HUDEP-2 (cell line): ENCODE measurements at regions not wholly inside any gene's neighbourhood (a gene's known extent, or its start where the extent isn't known, plus 50 kb on each side); places are given as distances from the start of the nearest gene placed in this dataset.
A peak's percentile ranks its signal among the peaks of the same experiment; 100 is the strongest.
"Not testable (repeated sequence)": the region's sequence is repeated elsewhere in the genome, so short reads cannot be mapped to it uniquely, and the experiment has no call there.

Source experiments
- DNase-seq, 76 experiments: peaks; one replicate each; lab custom pipeline; 2025; ENCODE audit not compliant: unreplicated experiment in 76 of 76; lab: John Stamatoyannopoulos, UW

DNA sequence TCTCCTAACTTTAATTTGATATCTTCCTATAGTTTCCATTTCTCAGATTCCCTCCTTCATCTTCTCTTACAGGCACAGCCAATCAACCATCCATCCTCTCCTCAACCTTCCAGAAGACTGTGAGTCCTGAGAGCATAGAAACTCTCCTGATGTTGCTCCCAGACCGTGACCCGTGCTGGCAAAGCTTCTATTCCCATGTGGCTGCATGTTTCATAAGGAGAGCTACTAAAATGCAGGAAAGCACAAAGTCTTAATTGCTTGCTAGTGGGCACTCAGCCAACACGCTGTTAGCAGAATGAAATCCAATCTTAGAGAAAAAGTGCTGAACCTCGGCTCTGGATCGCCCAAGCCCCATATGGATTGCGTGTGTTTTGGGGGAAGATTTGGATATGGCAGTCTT lies 1244.7 kb upstream of the ZEB2 start:
- no peak for DNase-seq

DNA sequence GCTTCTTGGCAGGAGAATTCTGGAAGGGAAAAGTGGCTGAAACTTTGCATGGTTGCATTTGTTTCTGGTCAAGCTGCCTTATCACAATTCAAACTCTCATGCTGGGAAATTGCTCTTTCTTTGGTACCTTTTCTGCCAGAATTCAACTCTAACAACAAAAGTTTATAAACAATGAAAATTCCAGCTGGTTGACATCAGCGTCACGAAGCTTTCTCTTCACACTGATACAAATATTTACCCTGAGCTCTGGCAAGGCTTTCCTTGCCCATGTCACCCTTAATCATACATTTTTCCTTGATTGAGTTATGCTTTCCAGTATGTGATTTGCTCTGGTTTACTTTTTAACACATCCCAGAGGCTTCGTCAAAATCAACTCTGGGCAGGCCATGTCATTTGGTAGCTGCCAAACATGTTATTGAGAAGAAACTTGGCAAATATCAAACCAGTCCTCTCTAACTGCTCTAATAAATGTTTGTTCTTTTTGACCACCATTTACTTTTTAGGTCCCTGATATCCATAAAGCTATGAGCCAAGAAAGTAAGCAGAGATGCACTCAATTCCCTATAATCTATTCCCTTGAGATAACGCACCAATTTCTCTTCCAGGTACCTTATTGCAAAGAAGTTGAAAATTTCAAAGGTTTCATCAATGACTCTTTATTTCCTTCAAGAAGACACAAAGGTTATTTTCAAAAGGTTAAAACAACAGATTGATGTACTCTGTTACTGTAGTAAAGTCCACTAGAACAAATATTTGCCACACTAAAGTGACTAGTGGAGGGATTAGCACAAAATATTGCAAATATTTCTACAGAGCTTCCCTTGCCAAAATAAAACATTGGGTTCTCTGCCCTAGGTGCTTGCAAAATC lies 1241.1 kb upstream of the ZEB2 start:
- no peak for DNase-seq

DNA sequence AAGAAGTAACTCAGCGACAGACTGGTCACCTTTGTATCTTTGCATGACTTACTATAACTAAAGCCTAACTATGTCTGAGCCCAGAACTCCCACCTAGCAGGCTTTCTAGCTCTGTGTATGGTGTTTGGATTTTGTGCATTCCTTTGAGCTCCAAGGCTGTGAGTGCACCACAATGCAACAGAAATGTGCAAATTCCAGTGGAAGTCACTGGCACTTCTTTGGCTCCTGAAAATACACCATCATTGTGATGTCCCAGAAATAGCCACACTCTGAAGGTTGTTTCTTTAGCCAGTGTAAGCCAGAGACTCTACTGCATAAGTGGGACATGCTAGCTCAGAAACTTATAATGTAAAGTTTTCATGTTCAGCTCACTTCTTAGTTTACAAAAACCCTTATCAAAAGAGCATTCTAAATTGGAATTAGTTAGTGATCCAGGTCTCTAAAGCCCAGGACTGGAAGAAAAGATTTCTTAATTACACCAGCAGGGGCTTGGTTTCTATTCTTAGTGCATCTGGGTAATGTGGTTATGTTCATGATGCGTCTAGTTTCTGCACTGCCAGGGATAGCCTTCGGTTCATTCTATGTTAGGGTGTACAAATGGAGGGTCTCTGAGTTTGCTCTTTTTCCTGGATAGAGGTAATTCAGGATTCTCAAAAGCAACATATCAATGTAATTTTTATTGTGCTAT lies 1239.5 kb upstream of the ZEB2 start:
- no peak for DNase-seq

DNA sequence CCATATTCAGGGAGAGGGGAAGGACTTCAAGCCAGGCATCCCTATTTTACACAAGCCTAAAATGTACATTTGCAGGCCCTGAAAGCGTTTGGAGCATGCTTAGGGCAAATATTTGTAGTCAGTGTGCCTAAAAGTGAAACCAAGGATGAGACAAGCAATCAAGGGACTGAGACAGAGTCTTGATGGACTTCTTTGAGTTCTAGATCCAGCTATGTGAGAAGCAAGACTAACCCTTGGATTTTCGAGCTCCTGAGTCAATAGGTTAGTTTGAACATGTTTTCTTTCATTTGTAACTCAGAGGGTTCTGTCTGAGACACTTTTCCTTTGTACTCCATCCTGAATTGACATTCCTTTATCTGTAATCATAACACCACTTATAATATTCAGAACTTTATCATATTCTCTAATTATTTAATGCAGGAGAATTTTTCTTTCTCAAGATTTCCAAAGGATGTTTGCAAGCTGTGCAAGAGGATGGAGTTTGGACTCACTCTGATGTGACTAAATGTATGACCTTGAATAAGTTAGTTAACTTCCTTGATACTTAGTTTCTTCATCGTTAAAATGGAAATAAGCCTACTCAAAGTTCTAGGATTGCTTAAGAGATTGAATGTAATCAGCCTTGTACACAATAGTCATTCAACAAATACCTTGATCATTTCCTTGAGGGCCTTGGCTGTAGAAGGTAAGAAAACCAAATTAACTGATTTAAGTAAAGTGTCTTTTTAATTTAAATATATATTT lies 1237.8 kb upstream of the ZEB2 start:
- no peak for DNase-seq

DNA sequence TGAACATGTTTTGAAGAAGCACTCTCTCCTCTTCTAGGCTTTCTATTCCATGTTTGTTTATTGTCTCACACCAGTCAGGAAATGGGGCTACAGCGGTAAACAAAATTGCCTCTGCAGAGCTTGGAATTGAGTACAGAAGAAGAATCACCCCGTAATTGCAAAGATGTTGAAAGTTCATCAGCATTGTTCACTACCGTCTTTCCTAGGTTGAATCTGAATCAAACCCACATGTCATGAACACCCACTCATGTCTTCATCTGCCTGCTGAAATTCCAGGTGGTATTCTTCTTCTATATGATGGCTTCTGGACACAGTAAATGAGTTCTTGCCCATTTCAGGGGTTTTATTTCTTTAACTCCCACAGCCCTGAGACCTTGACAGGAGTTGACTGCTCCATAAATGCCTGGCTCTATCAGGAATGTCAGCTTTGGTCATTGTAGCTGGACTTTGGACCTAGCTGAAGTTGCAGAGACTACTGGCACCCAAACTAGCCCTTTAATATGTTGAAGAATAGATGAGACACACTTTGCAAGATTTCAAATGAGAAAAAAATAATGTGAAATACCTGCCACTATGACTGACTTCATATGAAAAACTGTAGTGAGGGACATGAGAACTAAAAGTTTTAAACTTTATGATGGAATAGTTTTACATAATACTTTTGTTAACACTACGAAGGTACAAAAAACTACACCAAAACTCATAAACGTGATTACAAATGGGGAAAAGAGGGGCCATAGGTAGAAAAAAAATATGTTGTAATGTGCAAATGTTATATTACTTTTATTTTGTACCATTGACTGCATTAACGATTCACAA lies 1235.3 kb upstream of the ZEB2 start:
- DNase-seq: peak in 1 of 76 experiments; percentile 1

DNA sequence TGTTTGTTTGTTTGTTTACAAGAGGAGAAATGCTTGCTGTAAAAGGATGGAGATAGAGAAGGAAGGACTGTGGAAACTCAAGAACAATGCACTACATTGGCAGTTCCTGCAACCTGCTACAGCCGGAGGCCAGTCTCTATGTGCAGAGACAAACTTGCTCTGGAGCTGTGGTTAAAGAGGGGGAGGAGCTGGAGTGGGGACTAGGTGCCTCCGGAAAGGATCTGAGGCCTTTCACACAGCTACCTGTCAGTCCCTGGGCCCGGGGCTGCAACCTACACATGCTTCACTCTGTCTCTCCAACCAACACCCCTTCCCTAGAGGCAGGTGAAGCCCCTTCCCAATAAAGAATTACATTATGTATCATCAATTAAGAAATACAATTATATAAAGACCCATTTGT lies 1234.0 kb upstream of the ZEB2 start:
- peak in 2 of 76 experiments; percentile 3 to 14 for DNase-seq

DNA sequence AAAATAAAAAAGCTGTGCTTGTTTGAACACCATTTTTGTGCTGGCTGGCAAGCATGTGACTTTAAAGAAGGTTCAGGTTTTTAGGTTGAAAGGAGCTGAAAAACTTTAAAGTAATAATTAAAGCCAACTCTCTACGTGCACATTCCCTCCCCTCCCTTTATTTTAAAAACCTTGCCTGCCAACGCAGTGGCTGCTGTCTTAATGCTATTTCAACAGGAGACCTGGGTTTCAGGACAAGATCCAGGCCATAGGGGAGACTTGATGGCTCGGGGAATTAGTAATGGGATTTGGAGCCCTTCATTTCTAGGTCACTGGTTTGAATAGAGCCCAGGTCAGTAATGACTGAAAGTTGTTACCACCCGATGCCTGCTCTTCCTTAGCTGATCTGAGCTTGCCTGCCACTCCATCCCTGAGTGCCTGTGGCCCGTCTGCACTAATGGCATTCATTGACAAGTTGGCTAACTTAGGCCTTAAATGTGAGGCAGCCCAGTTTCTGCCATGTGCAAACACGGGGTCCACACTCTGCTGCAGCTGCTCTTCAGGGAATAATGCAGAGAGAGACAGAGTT lies 1233.2 kb upstream of the ZEB2 start:
- no peak for DNase-seq

DNA sequence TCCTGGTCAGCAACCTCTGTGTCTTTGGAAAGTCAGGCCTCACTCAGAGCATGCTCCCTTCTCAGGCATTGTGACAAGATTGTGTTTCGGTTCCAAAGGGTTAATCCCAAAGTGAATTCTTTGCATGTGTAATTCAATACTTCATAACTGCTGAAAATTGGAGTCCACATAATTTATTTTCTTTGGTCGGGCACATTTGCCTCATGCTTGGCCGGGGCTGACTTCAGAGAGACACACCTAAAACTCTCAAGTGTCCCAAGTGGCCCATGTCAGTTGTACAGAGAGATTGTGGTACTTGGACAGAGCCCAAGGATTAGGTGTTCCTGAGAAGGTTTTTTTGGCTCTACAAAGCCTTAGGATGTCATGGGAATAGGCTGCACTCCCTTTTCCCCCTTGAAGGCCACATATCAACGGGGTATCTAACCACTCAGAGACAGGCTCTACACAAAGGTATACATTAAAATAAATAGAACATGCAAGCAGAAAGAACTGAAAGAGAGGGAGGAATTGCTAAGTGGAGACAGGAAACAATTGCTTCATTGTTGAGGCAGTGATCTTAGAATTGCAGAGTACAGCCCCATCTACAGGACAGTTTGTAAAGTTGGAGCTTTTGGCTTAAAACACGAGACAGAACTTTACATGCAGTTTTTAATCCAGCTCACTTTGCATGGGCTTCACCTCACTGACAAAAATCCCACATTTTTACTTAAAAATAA lies 1232.3 kb upstream of the ZEB2 start:
- DNase-seq: peak in 70 of 76 experiments; percentile 4 to 91 (median 48)

DNA sequence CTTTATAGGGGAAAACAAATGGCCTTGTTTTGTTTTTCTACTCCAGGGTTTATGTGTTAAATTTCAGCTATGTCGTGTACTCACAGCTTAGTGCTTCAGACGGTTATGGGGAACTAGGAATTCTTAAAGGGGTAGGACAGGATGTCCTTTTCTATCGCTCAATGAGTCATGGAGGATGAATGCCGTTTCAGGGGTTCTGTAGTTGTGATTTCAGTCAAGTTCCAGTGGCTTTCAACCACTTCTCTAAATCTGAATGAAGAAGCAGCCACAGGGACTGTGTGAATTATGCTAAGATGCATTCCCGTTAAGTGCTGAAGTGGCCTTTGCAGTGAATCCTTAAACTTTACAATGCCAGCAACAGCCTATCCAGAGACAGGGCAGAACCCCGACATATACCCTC lies 1231.7 kb upstream of the ZEB2 start:
- DNase-seq: peak in 5 of 76 experiments; percentile 9 to 32 (median 25)

DNA sequence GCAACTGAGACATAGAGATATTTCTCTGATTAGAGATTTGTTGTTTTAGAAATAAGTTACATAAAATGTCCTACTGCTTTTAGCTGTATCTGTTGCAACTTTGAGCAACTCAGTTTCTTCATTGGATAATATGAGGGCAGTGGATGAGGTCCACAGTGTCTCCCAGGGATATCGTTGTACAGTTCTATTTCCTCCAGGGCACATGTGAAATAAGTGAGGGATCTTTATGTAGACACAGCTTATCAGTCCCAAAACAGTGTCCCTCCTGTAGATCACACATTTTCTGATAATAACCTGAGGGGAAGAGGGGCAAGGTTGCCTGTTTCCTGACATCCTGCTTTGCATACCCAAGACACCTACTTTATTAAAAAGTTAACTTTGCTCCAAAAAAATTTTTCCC lies 1231.2 kb upstream of the ZEB2 start:
- peak in 31 of 76 experiments; percentile 5 to 66 (median 29) for DNase-seq

DNA sequence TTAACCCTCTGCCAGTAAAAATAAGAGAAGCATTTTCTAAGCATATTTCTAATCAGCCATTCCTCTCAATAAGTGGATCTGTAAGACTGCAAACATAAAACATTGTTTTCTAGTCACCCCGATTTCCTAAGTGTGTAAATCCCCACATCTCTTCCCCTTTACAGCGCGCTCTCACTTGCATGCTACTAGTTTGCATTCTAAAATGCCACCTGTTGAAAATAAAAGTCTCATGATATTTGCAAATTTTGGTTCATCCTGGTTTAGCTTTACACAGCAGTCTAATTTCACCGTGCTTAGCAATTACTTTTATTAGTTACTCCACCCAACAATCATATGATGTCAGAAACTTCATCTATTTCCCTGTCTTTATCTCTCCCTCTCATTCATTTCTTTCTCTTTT lies 1230.7 kb upstream of the ZEB2 start:
- DNase-seq: peak in 2 of 76 experiments; percentile 25 to 60

DNA sequence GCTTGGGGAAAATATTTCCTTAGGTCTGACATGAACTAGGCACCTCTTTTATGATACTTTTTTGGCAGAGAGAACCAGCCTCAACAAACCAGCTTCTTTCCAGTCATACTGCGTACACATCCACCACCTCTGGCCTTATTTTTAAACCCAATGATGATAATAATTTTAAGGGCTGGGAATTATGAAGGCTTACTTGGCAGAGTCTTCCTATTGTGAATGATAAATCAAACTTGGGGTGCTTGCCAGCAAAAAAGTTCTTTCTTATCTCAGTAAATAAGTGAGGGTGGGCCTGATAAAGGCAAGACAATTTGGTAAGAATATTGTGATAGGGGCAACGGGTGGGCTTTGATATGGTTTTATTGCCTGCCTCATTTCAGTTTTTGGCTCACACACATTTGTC lies 1230.2 kb upstream of the ZEB2 start:
- peak in 64 of 76 experiments; percentile 8 to 91 (median 52) for DNase-seq

DNA sequence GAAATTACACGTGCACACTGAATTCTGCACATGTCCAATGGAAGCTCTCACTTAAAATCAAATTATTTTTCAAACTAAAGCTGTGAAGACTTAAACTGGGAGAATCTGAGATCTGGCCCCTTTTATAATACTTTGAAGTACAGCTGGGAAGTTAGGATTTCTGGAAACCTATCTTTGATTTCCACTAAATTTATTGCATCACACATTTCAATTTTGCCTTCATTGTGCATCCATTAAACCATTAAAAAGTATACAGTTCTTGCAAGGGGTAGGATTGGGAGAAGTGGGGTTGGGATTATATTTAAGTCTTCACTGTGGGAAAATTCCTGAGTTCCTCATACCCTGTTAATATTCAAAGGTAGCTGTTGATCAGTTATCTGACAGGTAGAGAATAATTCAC lies 1229.6 kb upstream of the ZEB2 start:
- DNase-seq: peak in 1 of 76 experiments; percentile 38

DNA sequence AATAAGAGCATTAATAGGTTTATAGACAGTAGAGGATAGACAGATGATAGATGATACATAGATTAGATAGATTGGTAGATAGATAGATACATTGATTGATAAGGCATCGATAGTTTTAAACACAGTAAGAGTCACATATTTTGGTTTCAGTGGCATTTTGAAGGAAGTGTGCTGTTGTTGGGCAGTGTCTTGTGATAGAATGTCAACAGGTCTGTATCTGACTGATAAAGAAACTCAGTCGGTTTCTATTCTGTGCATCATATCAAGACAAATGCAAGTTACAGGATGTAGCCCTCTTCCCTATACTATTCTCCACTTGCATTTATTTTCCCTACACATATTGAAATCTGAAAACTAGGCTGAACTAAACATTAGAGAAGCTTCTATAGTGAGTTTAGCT lies 1229.0 kb upstream of the ZEB2 start:
- peak in 34 of 76 experiments; percentile 4 to 76 (median 40) for DNase-seq

DNA sequence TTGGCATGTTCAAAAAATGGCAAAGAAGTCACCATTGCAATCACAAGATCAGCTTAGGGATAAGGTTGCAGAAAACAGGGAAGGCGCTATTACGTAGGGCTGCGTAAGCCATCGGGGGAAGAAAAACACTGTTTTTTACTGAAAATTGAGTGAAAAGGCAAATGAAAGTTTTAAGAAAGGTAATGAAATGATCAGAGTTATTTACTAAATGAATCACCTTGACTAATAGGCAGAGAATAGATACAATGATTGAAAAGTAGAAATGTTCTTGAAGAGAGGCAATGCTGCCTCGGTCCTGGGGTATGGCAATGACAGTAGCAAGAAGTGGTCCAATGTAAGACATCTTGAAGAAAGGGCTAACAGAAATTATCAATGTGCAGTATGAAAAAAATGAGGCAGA lies 1227.8 kb upstream of the ZEB2 start:
- DNase-seq: no peak

DNA sequence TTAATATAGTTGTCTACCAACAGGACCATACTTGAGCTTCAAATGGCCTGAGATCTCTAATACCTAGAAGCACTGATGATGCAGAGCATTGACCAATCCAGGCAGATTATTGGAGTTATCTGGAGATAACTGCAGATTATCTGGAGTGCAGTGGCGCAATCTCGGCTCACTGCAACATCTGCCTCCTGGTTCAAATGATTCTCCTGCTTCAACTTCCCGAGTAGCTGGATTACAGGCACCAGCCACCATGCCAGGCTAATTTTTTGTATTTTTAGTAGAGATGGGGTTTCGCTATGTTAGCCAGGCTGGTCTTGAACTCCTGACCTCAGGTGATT lies 1225.4 kb upstream of the ZEB2 start:
- DNase-seq: not testable (repeated sequence)

DNA sequence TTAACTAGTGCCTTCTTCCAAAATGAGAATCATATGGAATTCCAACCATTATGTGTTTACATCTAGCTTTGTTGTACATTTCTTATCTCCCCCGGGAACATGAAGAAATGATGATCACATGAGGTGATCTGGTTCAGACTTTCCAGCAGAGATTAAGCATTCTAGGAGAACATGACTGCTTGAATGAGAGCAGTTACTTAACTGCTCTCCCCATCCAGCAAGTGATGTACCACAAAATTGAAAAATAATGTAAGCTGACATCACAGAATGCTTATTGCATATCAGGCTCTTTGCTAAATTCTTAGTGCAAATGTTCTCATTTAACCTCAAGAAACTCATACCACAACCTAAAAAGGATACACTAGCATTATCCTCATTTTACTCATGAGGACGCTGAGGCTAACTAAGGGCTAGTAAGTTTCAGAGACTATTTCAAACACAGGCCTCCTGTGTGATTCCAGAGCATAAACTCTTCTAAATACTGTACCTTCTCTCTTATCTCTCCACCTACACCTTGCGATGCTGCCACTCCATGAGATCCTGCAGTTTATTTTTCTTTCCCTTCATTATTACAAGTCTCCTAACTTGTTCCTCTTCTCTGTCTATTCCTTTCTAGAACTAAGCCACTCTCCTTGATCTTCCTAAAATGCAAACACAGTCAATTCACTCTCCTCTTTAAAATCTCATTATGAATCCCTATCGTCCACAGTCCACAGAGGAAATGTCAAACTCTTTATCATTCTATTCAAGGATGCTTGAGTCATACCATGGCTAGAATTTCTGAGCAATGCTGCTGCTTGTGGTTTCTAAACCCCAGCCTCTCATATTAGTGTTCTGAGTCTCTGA lies 1224.8 kb upstream of the ZEB2 start:
- peak in 6 of 76 experiments; percentile 8 to 44 (median 23) for DNase-seq

DNA sequence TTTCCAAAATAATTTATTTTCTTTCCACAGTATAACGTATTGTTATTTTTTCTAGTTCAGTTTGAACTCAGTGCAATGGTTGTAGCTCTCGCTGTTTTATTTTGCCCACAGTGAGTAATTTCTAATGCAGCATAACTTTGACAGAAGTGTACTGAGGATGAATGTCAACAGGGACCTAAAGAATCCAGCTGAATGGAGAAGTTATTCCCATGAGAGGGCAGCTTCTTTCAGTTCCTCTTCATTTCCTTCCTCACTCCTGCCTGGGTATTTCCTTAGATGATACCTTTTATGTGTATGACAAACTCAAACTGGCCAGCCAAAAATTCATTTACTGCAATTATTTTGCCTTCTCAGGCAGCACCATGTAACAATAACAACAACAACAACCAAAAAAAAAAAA lies 1223.1 kb upstream of the ZEB2 start:
- DNase-seq: no peak

DNA sequence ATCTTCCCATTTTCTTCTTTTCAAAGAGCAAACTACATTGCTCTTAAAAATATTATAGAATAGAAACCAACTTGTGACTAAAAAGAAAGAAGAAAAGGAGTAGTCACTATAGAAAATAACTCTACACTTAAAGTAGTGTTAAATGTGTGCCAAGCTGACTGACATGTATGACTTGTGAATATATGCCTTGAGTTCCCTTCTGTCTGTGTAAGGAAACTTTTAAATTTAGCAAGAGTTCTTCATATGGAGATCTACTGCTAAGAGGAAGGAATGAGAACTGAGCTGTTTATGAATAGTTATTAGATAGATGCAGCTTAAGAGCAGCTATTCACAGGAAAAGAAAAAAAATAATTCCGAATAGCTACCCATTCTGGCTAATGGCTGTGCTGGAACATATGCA lies 1221.7 kb upstream of the ZEB2 start:
- no peak for DNase-seq
